ENCODE measurements at regions not wholly inside any gene's neighbourhood (a gene's known extent, or its start where the extent isn't known, plus 50 kb on each side); places are given as distances from the start of the nearest gene placed in this dataset.

DNA sequence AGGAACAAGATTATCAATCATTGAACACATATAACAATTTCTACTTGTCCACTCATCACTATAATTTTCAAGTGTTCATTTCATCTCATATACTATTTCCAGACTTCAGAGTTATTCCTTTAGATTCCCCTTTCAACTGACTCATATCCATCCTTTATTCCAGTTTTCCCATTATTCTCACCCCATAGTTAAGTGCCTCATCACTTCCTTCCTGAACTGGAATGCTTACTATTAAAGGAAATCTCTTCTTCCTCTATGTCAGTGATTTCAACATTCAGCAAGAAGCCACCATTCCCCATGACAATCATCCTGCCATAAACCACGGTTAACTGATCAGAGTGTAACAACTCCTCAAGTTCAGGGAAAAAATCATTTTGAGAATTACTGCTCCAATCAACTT lies 198.9 kb downstream of the FBXO8 start:
- H3K9me1 ChIP-seq (ENCODE audit: control insufficient read depth, insufficient read depth, low read length), result no peaks in the 10 kb centered on the region
- DNase-seq (ENCODE audit: extremely low read depth in 1 of 4, low spot score in 3 of 4) (no peak), FAIRE-seq (no peak), ATAC-seq (no peak)
- H3K79me2 ChIP-seq (ENCODE audit: control insufficient read depth, insufficient read depth, low read length), result no peaks in the 10 kb centered on the region
- H3K4me3 ChIP-seq, result no peak overlapping the region
- no TSS peak for BruUV-seq (replicated peaks)
- no peak overlapping the region for H3K9ac ChIP-seq (ENCODE audit: insufficient read depth in 1 of 2, low read depth in 2 of 2, low read length in 2 of 2)
- ChIA-PET POLR2A (no interaction called here), CTCF (ENCODE audit: low intra/inter-chr PET ratio) (no interaction called here)
- H3K9me3 ChIP-seq (replicated peaks; ENCODE audit: control insufficient read depth, insufficient read depth, low read depth, low read length), result no peaks in the 10 kb centered on the region
- WGBS (ENCODE audit: insufficient coverage, low coverage, missing lambda C conversion rate), result 0% methylated on average over 1 of the region's 1 CpG
- H3K36me3 ChIP-seq (ENCODE audit: control insufficient read depth, insufficient read depth, low read length), result no peaks in the 10 kb centered on the region
- H3K27ac ChIP-seq (ENCODE audit: extremely low read depth, low read depth, low read length), result no peak overlapping the region
- intact Hi-C loops (cut with micrococcal nuclease), result no loop called here
- H2AFZ ChIP-seq (ENCODE audit: low read depth, low read length), result no peak overlapping the region
- no peak overlapping the region for H3K4me2 ChIP-seq (ENCODE audit: insufficient read depth, low read length)
- no peaks in the 10 kb centered on the region for H3K27me3 ChIP-seq (ENCODE audit: control insufficient read depth in 2 of 2, insufficient read depth in 2 of 2, low read length in 2 of 2)
- H4K20me1 ChIP-seq (replicated peaks; ENCODE audit: control insufficient read depth, insufficient read depth, low read length), result no peaks in the 10 kb centered on the region
- in situ Hi-C loops (cut with MboI), result no loop called here
- no peaks in the 10 kb centered on the region; a peak in 1 of 5 replicates for H3K4me1 ChIP-seq (replicated peaks in 1 of 2; ENCODE audit: control insufficient read depth in 2 of 2, insufficient read depth in 2 of 2, low read length in 2 of 2)
- TF ChIP-seq GTF2F1 (IDR thresholded peaks at IDR 0.05; ENCODE audit: low read depth, low read length) (no peak), ETS2 (tag; IDR thresholded peaks at IDR 0.05; ENCODE audit: borderline replicate concordance, poor library complexity, severe bottlenecking) (no peak), TRIM24 (IDR thresholded peaks at IDR 0.05) (no peak), HDAC1 (IDR thresholded peaks at IDR 0.05) (no peak), TAF9B (IDR thresholded peaks at IDR 0.05; ENCODE audit: partially characterized antibody) (no peak), MYNN (IDR thresholded peaks at IDR 0.05) (no peak), MYNN (CRISPR knock-in tag; IDR thresholded peaks at IDR 0.05) (no peak), ZNF175 (CRISPR knock-in tag; IDR thresholded peaks at IDR 0.05; ENCODE audit: low read depth) (no peak), ZFP1 (CRISPR knock-in tag; IDR thresholded peaks at IDR 0.05) (no peak), ZBTB1 (CRISPR knock-in tag; IDR thresholded peaks at IDR 0.05; ENCODE audit: borderline replicate concordance, low read depth) (no peak), TGIF2 (CRISPR knock-in tag; IDR thresholded peaks at IDR 0.05) (no peak), SREBF1 (IDR thresholded peaks at IDR 0.05; ENCODE audit: borderline replicate concordance, low read depth, low read length) (no peak), MBD2 (IDR thresholded peaks at IDR 0.05; ENCODE audit: borderline replicate concordance, low read depth) (no peak)
- TF ChIP-seq, protein P1, sequence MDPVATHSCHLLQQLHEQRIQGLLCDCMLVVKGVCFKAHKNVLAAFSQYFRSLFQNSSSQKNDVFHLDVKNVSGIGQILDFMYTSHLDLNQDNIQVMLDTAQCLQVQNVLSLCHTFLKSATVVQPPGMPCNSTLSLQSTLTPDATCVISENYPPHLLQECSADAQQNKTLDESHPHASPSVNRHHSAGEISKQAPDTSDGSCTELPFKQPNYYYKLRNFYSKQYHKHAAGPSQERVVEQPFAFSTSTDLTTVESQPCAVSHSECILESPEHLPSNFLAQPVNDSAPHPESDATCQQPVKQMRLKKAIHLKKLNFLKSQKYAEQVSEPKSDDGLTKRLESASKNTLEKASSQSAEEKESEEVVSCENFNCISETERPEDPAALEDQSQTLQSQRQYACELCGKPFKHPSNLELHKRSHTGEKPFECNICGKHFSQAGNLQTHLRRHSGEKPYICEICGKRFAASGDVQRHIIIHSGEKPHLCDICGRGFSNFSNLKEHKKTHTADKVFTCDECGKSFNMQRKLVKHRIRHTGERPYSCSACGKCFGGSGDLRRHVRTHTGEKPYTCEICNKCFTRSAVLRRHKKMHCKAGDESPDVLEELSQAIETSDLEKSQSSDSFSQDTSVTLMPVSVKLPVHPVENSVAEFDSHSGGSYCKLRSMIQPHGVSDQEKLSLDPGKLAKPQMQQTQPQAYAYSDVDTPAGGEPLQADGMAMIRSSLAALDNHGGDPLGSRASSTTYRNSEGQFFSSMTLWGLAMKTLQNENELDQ (CRISPR knock-in tag; IDR thresholded peaks at IDR 0.05; ENCODE audit: borderline replicate concordance), result no peak
- TF ChIP-seq, protein P2, sequence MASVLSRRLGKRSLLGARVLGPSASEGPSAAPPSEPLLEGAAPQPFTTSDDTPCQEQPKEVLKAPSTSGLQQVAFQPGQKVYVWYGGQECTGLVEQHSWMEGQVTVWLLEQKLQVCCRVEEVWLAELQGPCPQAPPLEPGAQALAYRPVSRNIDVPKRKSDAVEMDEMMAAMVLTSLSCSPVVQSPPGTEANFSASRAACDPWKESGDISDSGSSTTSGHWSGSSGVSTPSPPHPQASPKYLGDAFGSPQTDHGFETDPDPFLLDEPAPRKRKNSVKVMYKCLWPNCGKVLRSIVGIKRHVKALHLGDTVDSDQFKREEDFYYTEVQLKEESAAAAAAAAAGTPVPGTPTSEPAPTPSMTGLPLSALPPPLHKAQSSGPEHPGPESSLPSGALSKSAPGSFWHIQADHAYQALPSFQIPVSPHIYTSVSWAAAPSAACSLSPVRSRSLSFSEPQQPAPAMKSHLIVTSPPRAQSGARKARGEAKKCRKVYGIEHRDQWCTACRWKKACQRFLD (CRISPR knock-in tag; IDR thresholded peaks at IDR 0.05), result no peak
- TF ChIP-seq, protein P3, sequence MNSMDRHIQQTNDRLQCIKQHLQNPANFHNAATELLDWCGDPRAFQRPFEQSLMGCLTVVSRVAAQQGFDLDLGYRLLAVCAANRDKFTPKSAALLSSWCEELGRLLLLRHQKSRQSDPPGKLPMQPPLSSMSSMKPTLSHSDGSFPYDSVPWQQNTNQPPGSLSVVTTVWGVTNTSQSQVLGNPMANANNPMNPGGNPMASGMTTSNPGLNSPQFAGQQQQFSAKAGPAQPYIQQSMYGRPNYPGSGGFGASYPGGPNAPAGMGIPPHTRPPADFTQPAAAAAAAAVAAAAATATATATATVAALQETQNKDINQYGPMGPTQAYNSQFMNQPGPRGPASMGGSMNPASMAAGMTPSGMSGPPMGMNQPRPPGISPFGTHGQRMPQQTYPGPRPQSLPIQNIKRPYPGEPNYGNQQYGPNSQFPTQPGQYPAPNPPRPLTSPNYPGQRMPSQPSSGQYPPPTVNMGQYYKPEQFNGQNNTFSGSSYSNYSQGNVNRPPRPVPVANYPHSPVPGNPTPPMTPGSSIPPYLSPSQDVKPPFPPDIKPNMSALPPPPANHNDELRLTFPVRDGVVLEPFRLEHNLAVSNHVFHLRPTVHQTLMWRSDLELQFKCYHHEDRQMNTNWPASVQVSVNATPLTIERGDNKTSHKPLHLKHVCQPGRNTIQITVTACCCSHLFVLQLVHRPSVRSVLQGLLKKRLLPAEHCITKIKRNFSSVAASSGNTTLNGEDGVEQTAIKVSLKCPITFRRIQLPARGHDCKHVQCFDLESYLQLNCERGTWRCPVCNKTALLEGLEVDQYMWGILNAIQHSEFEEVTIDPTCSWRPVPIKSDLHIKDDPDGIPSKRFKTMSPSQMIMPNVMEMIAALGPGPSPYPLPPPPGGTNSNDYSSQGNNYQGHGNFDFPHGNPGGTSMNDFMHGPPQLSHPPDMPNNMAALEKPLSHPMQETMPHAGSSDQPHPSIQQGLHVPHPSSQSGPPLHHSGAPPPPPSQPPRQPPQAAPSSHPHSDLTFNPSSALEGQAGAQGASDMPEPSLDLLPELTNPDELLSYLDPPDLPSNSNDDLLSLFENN (IDR thresholded peaks at IDR 0.05; ENCODE audit: low read depth in 2 of 2, low read length in 2 of 2), result no peak
- TF ChIP-seq, protein P4, sequence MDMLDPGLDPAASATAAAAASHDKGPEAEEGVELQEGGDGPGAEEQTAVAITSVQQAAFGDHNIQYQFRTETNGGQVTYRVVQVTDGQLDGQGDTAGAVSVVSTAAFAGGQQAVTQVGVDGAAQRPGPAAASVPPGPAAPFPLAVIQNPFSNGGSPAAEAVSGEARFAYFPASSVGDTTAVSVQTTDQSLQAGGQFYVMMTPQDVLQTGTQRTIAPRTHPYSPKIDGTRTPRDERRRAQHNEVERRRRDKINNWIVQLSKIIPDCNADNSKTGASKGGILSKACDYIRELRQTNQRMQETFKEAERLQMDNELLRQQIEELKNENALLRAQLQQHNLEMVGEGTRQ (CRISPR knock-in tag; IDR thresholded peaks at IDR 0.05), result no peak

Data from K562 (cell line).